Activated B cell treated with CpG ODN at 0.5 μM for 24 hours (primary cell): ENCODE measurements at regions not wholly inside any gene's neighbourhood (a gene's known extent, or its start where the extent isn't known, plus 50 kb on each side); places are given as distances from the start of the nearest gene placed in this dataset.

Experiments
- ATAC-seq: fragments of 200-7000 bp; cut with Tn5 transposase; one replicate; pipeline ENCODE4 v1.10.0; 2021; ENCODE audit warnings: low read depth, mild to moderate bottlenecking, moderate library complexity
- CTCF ChIA-PET: fragments of 350-600 bp; sonication (Branson Sonifier 250); formaldehyde crosslinking; loops from one replicate; lab custom pipeline; 2021; ENCODE audit warnings: antibody characterized with exemption; lab: Charles Lee
- POLR2A ChIA-PET: fragments of 350-600 bp; sonication (Branson Sonifier 250); formaldehyde crosslinking; loops from one replicate; lab custom pipeline; 2021; ENCODE audit warnings: antibody characterized with exemption; lab: Charles Lee
- DNase-seq: peaks from one replicate; pipeline ENCODE4 v3.0.0; 2022
- H3K27ac Mint-ChIP-seq: one replicate; pipeline ENCODE4 v1.8.0; 2020; ENCODE audit warnings: mixed read lengths
- H3K27me3 Mint-ChIP-seq: one replicate; pipeline ENCODE4 v1.8.0; 2021; ENCODE audit warnings: mixed read lengths
- H3K36me3 Mint-ChIP-seq: one replicate; pipeline ENCODE4 v1.8.0; 2021; ENCODE audit warnings: low read depth, mixed read lengths
- H3K4me1 Mint-ChIP-seq: one replicate; pipeline ENCODE4 v1.8.0; 2021; ENCODE audit warnings: mixed read lengths
- H3K4me3 Mint-ChIP-seq: one replicate; pipeline ENCODE4 v1.8.0; 2020; ENCODE audit warnings: mild to moderate bottlenecking, mixed read lengths
- H3K9me3 Mint-ChIP-seq: one replicate; pipeline ENCODE4 v1.8.0; 2020; ENCODE audit warnings: mixed read lengths
- CTCF ChIP-seq: fragments of 200-600 bp; IDR thresholded peaks from one replicate; pipeline ENCODE4 v1.8.0; 2022; ENCODE audit warnings: antibody characterized with exemption, mild to moderate bottlenecking
- intact Hi-C: fragments of 100-400 bp; cut with micrococcal nuclease; formaldehyde crosslinking; loops from one replicate; pipeline ENCODE4 v1.15.1; 2024

- no peak overlapping the region for H3K27ac Mint-ChIP-seq
- ChIA-PET POLR2A (no interaction called here), CTCF (no interaction called here)
- no peak overlapping the region for H3K4me3 Mint-ChIP-seq
- intact Hi-C loops, result no loop called here
- ATAC-seq (no peak), DNase-seq (no peak)
- H3K9me3 Mint-ChIP-seq, result no peaks in the 10 kb centered on the region
- no peaks in the 10 kb centered on the region for H3K36me3 Mint-ChIP-seq
- TF ChIP-seq CTCF, result no peak
- H3K27me3 Mint-ChIP-seq, result peaks cover 43% of the 10 kb centered on the region
- H3K4me1 Mint-ChIP-seq, result no peaks in the 10 kb centered on the region
These were observed 61.4 kb upstream of the WNT4 start for GRCh38 chr1:22204057-22204840.

- POLR2A ChIA-PET, result no interaction called here
- intact Hi-C loops, result no loop called here
- DNase-seq (no peak), ATAC-seq (no peak)
- CTCF ChIA-PET, result no interaction called here
- no peak for TF ChIP-seq CTCF
- H3K27ac Mint-ChIP-seq, result no peak overlapping the region
- H3K9me3 Mint-ChIP-seq, result no peaks in the 10 kb centered on the region
- H3K36me3 Mint-ChIP-seq, result no peaks in the 10 kb centered on the region
- H3K4me1 Mint-ChIP-seq, result no peaks in the 10 kb centered on the region
- H3K27me3 Mint-ChIP-seq, result peaks cover 48% of the 10 kb centered on the region
- H3K4me3 Mint-ChIP-seq, result no peak overlapping the region
These were observed 62.4 kb upstream of the WNT4 start for GRCh38 chr1:22204989-22205913.

GRCh38 chr1:22206551-22207125 is 63.7 kb upstream of the WNT4 start:
- Mint-ChIP-seq H3K27ac (no peak overlapping the region), H3K4me1 (no peaks in the 10 kb centered on the region), H3K9me3 (no peaks in the 10 kb centered on the region), H3K27me3 (peaks cover 57% of the 10 kb centered on the region), H3K4me3 (no peak overlapping the region), H3K36me3 (no peaks in the 10 kb centered on the region)
- POLR2A ChIA-PET, result interaction anchor here (0.5 kb wide), 1 partner anchor 13 kb away, joined by 3 read pairs; no protein-coding TSS in a partner anchor
- no peak for TF ChIP-seq CTCF
- intact Hi-C loops, result no loop called here
- CTCF ChIA-PET, result no interaction called here
- DNase-seq (no peak), ATAC-seq (no peak)

- no peak for TF ChIP-seq CTCF
- POLR2A ChIA-PET, result no interaction called here
- Mint-ChIP-seq H3K36me3 (no peaks in the 10 kb centered on the region), H3K27me3 (peaks cover 61% of the 10 kb centered on the region), H3K4me1 (no peaks in the 10 kb centered on the region), H3K4me3 (no peak overlapping the region), H3K27ac (no peak overlapping the region), H3K9me3 (no peaks in the 10 kb centered on the region)
- ATAC-seq, result no peak
- intact Hi-C loops, result no loop called here
- CTCF ChIA-PET, result no interaction called here
- no peak for DNase-seq
These were observed 64.8 kb upstream of the WNT4 start for GRCh38 chr1:22207511-22208267.
